Hepatocyte (in vitro differentiated cells): ENCODE measurements at regions not wholly inside any gene's neighbourhood (a gene's known extent, or its start where the extent isn't known, plus 50 kb on each side); places are given as distances from the start of the nearest gene placed in this dataset.

ENCODE experiments used
- EZH2 ChIP-seq: fragments of 200-600 bp; sonication (generic); IDR thresholded peaks from 2 replicates; pipeline ENCODE4 v1.6.1; 2016; ENCODE audit warnings: antibody characterized with exemption, mild to moderate bottlenecking, borderline replicate concordance
- TF ChIP-seq, protein P1 (sequence below): fragments of 200-600 bp; sonication (generic); IDR thresholded peaks from 2 replicates; pipeline ENCODE4 v1.5.1; 2016; ENCODE audit warnings: antibody characterized with exemption, mild to moderate bottlenecking; ENCODE audit not compliant: poor library complexity

DNA sequence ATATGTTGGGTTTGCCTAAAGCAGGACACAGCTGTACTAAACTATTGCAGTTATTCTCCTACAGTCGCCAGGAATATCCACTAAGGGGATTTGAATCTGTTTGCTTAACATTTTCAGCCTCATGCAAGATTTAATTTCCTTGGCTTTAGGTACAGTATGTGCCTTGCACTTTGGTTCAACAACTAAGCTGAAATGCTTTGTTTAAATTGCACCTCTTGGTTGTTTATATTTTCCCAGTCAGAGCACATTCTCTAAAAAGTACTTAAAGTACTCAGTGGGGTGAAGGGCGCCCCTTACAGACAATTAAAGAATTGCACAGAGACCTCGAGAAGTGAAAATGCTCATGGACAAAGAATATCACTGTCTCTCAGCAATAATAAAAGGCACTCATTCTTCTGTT, 107.8 kb upstream of the MTNR1B start:
- TF ChIP-seq, protein P1, sequence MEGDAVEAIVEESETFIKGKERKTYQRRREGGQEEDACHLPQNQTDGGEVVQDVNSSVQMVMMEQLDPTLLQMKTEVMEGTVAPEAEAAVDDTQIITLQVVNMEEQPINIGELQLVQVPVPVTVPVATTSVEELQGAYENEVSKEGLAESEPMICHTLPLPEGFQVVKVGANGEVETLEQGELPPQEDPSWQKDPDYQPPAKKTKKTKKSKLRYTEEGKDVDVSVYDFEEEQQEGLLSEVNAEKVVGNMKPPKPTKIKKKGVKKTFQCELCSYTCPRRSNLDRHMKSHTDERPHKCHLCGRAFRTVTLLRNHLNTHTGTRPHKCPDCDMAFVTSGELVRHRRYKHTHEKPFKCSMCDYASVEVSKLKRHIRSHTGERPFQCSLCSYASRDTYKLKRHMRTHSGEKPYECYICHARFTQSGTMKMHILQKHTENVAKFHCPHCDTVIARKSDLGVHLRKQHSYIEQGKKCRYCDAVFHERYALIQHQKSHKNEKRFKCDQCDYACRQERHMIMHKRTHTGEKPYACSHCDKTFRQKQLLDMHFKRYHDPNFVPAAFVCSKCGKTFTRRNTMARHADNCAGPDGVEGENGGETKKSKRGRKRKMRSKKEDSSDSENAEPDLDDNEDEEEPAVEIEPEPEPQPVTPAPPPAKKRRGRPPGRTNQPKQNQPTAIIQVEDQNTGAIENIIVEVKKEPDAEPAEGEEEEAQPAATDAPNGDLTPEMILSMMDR, result peak; percentile 41
- TF ChIP-seq EZH2, result no peak
